NCI-H748 (cell line): ENCODE measurements at regions not wholly inside any gene's neighbourhood (a gene's known extent, or its start where the extent isn't known, plus 50 kb on each side); places are given as distances from the start of the nearest gene placed in this dataset.
"Not testable (repeated sequence)": the region's sequence is repeated elsewhere in the genome, so short reads cannot be mapped to it uniquely, and the experiment has no call there.

Experiments used
- DNase-seq: peaks from one replicate; lab custom pipeline; 2025; ENCODE audit not compliant: unreplicated experiment; lab: John Stamatoyannopoulos, UW

- DNase-seq: no peak
Measured at GRCh38 chr20:47929368-47930115, 144.3 kb upstream of the SULF2 start.

DNA sequence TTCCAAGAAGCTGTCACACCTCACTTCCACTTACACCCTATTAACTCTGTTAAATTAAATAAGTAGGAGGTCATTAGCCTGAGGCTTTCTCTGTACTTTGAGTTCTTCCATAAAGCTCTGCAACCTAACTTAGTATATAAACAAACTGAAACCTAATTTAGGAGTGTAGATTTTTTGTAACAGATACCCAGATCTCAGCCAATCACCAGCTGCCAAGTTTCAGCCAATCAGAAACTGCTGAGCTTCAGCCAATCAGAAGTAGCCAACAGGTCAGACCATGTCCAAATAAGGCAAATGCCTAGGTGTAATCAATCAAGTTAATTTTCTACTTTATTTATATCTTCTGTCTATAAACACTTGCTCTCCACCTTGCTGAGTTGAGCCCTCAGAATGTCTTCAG is 142.7 kb upstream of the SULF2 start:
- DNase-seq: no peak

GRCh38 chr20:47927385-47927851 is 142.1 kb upstream of the SULF2 start:
- DNase-seq: no peak

DNA sequence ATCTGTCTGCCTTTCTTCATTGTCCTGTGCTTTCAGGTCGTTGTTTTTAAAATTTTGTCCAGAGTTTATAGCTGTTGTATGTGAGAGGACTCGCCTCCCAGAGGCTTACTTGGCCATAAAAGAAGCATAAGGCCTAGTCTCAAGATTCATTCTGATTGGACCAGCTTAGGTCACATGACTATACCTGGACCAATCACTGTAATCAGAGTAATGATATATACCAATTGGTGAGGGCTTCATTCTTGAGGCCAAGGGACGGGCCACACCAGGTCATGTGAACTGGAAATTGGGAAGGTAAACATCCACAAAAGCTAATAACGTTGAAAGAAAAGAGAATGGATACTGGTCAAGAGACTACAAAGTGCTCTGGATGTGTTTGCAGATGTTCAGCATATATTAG is 141.4 kb upstream of the SULF2 start:
- DNase-seq: no peak

DNA sequence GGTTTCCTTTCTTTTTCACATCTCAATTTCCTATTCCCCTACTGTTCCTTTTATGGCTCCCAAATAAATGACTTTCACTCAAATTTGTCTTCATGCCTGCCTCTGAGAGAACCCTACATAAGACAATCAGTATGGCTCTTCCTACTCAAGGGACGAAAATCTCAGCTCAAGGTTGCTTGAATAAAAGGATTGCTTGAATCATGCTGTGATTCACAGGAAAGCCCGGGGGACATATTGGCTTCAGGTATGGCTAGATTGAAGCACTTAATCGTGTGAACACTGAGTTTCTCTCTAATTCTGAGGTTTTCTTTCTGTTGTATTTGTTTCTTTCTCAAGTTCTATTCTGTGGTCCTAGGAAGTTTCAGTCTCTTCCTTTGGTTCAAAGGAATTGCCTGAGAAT is 140.3 kb upstream of the SULF2 start:
- no peak for DNase-seq

GRCh38 chr20:47922269-47922668 is 137.0 kb upstream of the SULF2 start:
- DNase-seq: no peak

- not testable (repeated sequence) for DNase-seq
Measured at GRCh38 chr20:47921829-47922228, 136.5 kb upstream of the SULF2 start.

GRCh38 chr20:47921408-47921807 is 136.1 kb upstream of the SULF2 start:
- no peak for DNase-seq

- no peak for DNase-seq
Measured at GRCh38 chr20:47917549-47918070, 132.3 kb upstream of the SULF2 start.

DNA sequence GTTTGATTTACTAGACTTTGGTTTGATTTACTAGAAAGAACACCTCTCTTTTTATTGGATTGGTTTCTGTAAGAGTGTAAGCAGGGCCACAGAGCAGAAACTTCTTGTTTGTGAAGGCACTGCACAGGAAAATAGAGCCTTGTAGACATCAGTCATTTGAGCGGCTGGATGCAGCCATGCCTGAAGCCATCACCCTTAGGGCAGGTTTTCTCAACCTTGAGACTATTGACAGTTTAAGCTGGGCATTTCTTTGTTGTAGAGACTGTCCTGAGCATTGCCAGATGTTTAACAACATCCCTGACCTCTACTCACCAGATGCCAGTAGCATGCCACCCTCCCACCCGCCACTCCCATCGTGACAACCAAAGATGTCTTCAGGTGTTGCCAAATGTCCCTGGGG is 130.2 kb upstream of the SULF2 start:
- no peak for DNase-seq

- no peak for DNase-seq
Measured at GRCh38 chr20:47914792-47915191, 129.5 kb upstream of the SULF2 start.

DNA sequence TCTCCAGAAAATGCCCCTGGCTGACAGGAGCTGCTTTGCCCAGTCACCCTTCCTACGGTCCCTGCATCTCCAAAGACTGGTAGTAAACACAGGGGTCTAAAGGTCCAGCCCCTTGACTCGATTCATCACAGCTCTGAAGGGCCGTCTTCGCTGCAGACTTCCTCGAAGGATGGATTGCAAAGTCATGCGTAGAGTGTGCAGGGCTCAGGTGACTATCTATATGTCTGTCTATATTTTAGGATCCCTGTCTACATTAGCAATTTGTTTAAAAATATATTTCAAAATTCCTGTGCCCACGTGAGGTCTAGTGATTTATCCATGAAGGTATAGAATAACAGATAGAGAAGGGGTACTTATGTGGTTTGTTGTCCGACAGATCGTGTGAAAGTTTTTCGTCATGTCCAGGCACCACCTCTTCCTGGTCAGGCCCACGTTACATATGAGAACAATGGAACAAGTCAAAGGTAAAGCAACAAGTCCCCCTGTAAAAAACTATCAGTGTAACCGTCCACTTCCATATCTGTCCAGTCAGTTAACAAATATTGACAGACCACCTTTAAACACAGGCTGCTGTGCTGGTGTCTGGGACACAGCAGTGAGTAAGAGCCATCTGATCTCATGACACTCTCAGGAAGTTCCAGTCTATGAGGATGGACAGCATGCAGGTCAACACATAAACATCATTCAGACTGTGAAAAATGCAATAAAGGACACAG is 127.7 kb upstream of the SULF2 start:
- DNase-seq: not testable (repeated sequence)

- DNase-seq: not testable (repeated sequence)
Measured at GRCh38 chr20:47912165-47912564, 126.9 kb upstream of the SULF2 start.

GRCh38 chr20:47909696-47910369 is 124.6 kb upstream of the SULF2 start:
- not testable (repeated sequence) for DNase-seq

- peak; percentile 15 for DNase-seq
Measured at GRCh38 chr20:47908361-47909035, 123.2 kb upstream of the SULF2 start.

GRCh38 chr20:47907951-47908350 is 122.7 kb upstream of the SULF2 start:
- DNase-seq: not testable (repeated sequence)

DNA sequence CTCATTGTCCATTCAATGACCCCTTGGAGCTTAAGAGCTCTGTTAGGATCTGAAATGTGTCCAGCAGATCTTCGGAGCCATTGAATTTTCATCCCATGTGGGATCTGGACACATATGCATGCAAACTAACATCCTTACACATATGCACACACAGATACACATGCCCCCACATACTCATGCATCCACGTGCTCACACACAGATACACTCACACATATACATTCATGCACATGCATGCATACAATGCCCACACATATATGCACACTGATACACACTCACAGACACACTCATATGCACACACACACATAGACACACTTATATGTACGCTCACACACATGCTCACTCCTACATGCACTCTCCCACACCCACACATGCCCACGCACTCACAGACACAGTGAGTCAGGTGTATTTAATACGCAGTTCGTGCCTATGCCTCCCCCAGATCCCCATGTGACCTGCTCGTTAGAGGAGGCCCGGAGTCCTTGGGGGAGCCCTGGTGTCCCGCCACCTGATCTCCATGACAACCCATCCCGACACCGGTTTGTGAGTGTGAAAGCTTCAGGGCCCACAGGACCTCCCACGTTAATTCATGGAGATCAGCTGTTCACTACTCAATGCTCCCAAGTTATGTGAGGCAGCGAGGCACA is 121.9 kb upstream of the SULF2 start:
- no peak for DNase-seq

DNA sequence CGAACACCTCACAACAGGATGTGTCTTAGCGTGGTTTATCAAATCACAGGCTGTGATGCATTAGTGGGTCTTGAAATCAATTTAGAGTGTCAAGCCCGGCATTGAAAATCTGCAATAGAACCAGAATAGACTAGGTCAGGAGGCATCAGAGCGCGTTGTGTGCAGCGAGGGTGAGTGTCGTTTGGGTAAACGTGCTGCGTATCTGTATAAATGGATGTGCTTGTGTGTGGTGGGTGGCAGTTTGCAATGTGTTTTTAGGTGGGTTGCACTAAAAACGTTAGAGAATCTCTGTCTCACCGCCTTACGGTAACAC is 121.0 kb upstream of the SULF2 start:
- DNase-seq: no peak

DNA sequence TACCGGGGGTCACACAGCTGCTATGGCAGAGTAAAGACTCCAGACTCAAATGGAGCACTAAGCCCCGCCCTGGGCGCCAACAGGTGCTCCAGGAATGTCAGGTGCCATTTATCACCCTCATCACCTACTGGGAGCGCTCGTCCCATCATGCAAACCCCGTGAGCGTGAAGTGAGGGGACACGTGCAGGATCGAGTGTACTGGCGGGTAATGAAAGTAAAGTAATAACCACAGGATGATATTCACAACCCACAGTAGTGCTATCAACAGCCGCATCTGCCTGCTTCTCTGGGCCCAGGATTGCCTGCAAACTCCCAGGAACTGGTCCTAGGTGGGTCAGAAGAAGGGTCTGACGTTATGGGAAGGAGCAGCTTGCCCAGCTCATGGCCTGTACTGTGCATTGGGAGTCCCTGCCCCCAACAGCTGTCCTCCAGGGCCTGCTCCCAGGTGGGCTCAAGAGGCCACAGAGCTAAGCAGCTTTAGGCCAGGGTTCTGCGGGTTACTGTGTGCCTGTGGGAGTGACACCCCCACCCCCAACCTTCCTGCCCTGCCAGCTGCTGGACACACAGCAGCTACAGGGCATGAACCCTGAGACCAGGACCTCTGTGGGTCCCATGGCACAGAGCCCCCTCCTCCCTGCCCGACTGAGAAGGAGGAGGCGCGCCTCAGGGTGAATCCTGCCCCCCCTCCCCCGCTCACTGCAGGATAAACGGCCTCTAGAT is 120.5 kb upstream of the SULF2 start:
- DNase-seq: peak; percentile 35

DNA sequence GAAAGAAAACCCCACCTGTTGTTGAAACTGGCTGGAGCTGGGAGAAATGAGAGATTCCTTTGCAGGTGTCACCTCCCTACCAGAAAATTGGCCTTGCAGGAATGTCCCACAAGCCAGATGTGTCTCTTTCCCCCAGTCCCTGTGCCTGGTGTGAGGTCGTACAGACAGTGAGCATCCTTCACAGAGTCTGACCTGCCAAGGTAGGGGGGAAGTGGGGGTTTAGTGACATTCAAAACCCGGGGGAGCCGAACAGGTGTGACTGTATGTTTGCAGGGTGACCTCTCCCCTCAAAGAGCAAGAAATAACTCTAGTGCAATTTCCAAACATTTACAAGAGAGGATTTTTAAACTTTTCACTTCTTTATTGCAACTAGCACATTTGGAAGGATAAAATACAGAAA is 117.7 kb upstream of the SULF2 start:
- DNase-seq: not testable (repeated sequence)
